ENCODE measurements at regions not wholly inside any gene's neighbourhood (a gene's known extent, or its start where the extent isn't known, plus 50 kb on each side); places are given as distances from the start of the nearest gene placed in this dataset.

DNA sequence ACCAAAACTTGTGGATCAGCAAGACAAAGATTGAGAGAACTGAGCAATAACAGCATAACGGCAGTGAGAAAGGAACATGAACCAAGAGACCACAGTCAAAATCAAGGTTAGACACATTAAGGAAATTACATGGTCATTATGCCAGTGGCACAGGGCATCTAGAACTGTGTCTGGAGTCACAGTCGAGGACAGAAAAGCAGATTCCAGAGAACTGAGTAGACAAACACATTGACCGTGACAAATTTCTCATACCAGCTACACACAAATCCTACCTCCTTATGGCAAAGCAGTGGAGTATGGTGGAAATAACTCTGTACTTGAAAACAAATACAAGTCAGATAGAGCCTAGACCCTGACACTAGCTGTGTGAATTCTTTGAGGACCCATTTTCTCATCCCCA, 367.3 kb downstream of the DUSP6 start:
- no peak for DNase-seq

DNA sequence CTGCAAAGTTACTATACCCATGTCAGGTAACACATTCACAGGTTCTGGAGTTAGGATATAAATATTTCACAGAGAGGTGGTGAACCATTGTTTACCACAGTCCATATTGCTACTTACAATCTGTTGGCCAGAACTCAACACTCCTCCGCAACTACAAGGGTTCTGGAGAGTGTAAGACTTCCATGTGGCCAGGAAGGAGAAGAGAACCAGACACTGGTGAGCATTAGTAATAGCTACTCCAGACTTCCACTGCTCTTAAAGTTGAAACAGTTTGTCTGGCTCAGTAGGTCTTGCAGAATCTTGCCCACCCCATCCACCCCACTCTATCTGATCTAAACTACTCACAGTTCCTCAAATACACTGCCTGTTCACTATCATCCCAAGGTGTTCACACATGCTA, 369.6 kb downstream of the DUSP6 start:
- no peak for DNase-seq

GRCh38 chr12:88977115-88977514, 375.2 kb downstream of the DUSP6 start:
- no peak for DNase-seq

DNA sequence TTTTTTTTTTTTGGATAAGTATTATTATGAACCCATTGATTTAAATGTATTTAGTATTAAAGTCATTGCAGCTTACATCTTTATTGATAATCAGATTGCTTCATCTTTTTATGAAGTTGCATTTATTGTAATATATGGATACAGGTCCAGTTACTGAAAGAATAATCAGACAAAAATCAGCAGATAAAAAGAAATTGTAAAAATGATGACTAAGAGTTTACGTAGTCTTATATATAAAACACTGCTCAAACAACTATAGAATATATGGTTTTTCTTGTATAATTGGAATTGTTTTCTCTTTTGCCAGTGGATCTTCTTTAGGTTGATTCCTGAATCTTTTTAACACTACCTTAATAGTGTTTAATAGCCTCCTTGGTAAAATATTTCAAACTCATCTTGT, 378.3 kb downstream of the DUSP6 start:
- no peak for DNase-seq

DNA sequence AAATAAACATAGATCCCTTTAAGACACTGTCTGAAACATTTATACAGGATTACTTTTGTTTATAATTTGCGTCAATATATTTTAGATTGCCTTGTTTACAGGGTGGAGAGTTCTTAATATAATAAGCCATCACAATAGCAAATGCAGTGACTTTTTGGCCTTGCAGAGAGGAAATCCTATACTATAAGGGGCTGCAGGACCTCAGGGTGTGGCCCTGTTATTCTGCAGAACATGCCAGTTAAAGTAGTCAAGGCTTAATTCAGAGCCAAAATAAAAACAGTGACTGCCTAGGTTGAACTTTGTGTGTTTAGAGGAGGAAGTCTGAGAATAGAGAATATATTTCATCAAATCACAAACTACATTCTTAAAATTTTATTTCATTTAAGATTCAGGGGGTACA, 381.6 kb downstream of the DUSP6 start:
- no peak for DNase-seq

GRCh38 chr12:88969127-88969526, 383.2 kb downstream of the DUSP6 start:
- DNase-seq, result no peak

DNA sequence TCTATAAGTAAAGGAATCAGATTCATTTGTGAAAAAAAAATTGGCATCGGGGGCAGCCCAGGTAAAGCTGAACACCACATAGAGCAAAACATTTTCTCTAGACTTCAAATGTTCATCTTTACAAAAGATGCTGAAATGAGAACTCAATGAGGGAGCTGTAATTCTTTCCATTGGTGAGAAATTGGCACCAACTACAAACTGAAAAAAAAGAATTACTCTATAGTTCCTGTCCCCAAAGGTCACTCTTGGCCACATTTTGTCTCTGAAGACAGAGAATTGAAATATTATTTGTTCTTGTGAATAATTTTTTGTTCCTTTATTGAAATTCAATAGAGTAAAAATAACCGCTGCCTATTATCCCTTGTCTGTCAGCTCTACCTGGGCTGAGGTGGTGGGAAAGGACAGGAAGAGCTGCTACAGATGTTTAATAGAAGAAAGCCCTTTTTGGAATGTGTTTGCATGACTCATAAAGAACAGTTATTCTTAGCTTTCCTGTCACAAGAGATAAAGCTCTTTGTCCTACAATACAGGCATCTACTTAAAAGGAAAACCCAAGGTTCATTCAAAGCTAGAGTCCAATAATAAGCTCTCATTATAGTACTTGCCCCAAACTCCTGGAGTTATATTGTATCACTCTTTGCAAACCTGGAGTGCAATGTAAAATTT, 380.1 kb upstream of the KITLG start:
- DNase-seq, result no peak

DNA sequence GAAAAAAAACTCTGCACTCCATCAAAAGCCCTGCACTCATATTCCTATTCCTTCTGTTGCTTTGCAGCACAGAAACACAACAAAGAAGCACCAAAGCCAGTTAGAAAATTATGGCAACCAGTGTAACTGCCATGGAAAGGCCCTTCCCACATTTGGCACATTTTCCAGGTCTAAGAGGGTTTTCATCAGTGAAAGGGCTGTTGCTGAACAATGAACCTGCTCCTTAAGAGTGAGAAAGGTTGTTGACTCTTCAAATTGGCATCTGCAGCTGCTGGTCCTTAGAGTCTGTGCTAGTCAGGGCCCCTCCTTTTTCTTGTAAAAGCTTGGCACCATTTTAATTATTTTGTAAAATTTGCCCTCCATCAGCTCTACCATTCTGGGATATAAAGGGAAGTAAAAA, 378.7 kb upstream of the KITLG start:
- peak; percentile 55 for DNase-seq

DNA sequence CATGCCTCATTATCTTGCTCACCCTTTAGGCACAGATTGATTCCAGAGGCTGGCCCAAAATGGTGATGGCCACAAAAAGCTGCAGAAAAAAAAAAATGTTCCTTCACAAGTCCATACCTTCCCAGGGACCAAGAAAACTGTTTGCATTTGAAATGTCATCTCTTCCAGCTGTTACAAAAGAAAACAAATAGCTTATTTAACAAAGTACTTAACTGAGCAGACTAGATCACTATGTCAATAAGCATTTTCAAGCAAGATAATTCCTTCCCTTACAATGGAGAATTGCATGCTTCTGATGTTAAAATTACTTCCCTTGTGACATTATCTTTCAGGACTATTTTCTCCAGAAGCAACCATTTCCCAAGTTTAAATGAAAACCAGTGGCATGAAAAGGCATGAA, 377.9 kb upstream of the KITLG start:
- peak; percentile 49 for DNase-seq

- no peak for DNase-seq
These were observed 377.1 kb upstream of the KITLG start for GRCh38 chr12:88957358-88957757.

- DNase-seq, result no peak
These were observed 375.3 kb upstream of the KITLG start for GRCh38 chr12:88955531-88955930.

GRCh38 chr12:88953029-88953586, 372.8 kb upstream of the KITLG start:
- DNase-seq, result no peak

DNA sequence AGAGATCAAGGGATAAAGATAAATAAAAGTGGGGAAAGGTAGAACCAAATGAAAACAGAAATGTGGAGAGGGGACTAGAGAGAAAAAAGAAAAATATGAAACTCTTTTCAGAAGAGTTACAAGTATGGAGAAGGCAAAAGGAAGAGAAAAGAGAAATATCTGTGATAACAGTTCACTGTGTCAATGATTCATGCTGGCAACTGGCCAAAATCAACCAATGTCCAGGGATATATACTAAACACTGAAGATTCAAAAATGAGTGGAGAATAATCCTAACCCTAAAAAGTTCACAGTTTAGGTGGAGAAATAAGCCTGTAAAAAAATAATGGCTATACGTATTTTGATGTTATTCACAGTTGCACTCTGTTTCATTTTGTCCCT, 372.3 kb upstream of the KITLG start:
- DNase-seq, result peak; percentile 26

GRCh38 chr12:88951860-88952561, 371.7 kb upstream of the KITLG start:
- DNase-seq, result no peak

DNA sequence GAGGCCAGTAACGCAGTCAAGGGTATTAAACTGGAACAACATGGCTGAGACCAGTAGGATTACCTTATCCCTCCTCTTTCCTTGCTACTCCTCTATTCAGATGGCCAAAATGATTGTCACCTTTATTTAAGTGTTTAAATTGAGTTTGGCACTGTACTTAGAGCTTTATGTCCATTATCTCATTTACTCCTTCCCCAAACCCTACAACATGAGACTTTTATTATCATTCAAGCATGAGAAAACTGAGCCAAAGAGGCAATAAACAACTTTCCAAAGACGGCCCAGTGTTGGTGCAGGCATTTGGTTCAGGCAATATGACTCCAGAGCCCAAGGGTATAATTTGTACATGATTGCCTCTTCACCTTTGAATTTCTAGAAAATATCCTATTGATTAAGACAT, 370.9 kb upstream of the KITLG start:
- no peak for DNase-seq

DNA sequence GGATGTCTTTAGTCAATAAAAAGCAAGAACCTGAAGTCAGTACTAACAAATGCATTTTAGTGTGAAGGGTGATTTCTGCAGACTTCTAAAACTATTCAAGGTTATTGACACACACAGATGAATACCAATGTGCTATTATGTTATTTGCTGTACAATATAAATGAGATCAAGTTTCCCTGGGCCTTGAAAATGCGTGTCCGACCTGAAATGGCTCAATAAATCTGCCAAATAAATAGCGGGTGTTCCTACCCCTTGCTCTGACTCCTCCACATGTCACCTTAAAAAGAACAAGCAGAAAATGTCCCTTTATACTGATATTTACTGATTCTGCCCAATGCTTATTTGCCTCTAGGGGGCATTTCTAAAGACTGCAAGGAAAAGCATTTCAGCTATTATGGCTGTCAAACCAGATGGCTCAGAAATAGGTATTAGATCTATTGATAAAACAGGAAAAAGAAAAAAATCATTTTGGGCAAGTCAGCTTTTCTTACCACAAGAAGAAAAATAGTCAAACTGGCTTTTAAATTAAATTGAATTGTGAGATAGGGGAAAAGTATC, 367.3 kb upstream of the KITLG start:
- DNase-seq, result no peak

DNA sequence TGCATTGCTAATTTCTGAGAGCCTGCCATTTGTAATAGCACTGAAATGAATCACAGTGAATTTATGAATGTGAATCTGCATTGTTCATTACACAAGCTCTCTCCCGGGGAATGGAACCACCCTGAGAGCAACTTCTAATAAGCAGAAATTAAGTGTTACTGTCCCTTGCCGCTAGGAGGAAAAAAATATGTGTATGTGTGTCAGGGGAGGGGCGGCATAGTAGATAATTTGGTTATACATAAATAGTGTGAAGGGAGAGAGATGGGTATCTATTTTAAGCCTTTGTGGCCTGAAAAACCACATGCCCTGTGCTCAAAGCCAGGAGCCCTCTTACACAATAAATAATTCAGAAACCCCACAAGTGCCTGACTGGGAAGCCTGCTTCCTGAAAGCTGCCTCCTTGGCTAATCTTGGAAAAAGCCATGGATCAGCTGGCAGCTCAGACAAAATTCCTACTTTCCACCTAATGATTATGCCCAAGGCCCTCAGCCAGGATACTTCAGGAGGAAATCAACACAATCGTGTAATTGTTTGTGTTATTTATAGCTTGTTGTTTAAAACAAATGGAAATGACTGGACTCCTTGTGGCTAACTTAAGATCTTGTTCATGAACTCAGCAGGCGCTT, 366.2 kb upstream of the KITLG start:
- no peak for DNase-seq

DNA sequence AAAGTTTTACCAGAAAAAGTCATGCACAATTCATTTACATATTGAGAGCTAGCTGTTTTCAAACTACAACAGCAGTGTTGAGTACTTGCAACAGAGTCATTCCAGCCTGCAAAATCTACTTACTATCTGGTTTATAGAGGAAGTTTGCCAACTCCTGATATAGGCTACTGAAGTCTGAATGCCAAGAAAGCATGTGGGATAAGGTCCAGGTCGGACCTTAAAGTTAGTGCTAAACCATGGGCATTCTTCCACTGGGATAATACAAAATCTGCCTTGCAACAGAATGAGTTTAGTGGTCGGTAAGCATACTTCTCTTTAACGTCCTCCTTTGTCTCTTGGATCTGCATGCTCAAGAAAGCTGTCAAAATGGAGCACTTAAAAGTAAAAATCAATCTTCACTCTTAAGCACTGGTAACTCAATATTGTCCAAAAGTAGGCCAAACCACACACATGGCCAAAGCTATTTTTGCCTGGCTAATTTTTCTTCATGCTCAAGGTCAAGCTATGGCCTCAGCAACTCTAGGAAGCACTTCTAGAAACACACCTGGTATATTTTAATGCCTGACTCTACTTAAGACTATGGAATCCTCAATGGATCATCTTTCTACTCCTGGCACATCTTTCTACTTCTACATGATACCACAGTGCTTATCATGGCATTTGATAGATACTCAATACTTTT, 364.9 kb upstream of the KITLG start:
- DNase-seq, result no peak

DNA sequence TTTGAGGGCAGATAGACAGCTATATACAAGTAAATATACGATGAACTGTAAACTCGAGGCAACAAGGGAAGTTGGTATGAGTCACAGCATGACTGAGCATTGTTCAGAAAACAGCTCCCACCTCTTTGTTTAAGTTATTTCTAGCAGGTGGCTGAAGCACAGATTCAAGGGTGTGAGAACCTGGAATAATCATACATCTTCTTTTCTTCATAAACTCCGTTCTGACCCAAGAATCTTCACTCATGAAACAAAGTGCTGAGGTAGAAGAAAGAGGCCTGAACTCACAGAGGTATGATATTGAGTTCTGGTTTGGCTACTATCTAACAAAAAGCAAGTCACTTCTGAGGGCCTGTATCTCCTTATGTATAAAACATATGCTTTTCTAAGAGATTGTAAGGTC, 364.1 kb upstream of the KITLG start:
- DNase-seq, result no peak

GRCh38 chr12:88940854-88941253, 360.6 kb upstream of the KITLG start:
- no peak for DNase-seq

DNA sequence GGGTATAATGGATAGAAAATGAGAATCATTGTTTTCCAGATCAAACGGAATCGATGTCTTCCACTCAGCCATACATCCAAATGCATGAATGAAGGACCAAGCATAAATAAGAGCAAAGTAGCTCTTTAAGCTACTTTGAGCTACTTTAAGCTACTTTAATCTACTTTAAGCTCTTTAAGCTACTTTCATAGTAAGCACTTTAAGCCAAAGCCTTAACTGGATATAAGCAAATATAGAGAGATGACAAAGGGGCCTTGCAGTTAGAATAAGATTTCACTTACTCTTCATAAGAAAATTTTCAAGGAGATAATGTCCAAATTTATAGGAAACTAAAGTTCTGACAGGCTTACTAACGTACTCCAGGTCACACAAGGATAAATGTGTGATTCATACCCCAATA, 355.6 kb upstream of the KITLG start:
- DNase-seq, result no peak

DNA sequence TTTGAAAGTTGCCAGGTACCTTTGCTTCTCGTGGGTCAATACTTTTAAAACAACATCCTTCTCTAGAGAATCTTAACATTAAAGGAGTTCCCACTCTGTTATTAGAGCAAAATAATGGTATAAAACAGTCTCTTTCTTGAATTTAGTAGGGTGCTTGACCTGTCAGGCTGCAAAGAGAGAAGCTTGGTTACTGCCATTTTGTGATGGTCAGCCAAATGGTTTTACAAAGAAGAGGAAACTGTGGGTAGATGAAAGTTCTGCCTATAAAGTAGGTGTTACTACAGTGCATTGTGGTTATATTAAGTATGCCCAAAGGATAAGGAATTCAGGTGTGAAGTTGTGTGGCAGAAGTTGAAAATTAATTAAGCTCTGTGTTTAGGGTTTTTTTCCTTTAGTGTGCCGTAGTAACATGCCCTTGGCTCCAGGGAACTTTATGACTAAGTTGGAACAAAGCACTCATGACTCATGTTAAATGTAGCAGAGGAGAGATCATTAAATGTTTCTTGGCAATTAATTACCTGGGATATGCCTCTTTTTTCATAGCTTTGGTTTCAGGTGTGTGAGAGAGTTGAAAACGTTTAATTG, 354.0 kb upstream of the KITLG start:
- no peak for DNase-seq

- DNase-seq, result no peak
These were observed 352.2 kb upstream of the KITLG start for GRCh38 chr12:88932457-88932856.

Measured in SHP77 treated with DMSO at 0.1 percent for 48 hours (cell line).